Stimulated activated CD4-positive, alpha-beta T cell treated with anti-CD3 and anti-CD28 coated beads, Interleukin-1b, Interleukin-23, amount 100 ng/mL, for 48 hours (primary cell): ENCODE measurements at regions not wholly inside any gene's neighbourhood (a gene's known extent, or its start where the extent isn't known, plus 50 kb on each side); places are given as distances from the start of the nearest gene placed in this dataset.

Experiments used
- DNase-seq: peaks from one replicate; pipeline ENCODE4 v3.0.0-alpha.2; 2020

GRCh38 chr12:30506411-30506810 lies 189.3 kb downstream of the IPO8 start:
- DNase-seq = no peak

- no peak for DNase-seq
Measured at GRCh38 chr12:30501718-30502117, 194.0 kb downstream of the IPO8 start.

DNA sequence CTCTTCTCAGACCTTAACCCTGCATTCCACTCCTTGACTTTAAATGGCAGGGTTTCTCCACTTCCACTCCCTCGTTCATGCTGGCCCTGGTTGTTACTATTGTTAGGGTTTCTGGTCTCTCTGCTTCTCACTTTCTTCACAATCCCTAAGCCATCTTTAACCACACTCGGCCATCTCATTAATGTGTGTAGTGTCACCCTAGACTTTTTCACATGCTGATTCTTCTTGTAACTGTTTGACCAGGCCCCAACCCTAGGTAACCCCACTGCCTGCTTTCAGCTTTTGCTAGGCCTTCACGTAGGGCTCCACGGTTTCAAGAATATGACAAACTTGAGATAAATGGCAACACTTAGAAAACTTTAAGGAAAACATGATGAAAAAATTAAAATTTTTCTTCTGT lies 195.1 kb downstream of the IPO8 start:
- no peak for DNase-seq

GRCh38 chr12:30485230-30485890 lies 210.3 kb downstream of the IPO8 start:
- no peak for DNase-seq

DNA sequence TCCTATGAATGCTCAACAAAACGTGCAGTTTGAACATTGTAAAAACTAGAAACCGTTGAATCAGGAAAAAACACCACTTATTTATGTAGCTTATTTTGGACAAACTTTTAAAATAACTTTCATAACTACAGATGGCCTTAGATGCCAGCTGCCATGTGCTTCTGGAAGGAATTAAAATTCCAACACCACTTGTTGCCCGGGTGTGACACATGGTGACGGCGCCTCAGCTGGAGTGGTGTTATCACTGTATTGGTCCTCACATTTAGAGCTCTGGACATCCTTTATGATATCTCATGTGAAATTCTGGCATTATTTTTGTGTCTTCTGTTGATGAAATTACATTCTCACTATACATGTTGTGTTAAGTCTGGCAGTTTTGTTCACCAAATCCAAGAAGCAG lies 211.0 kb downstream of the IPO8 start:
- no peak for DNase-seq

GRCh38 chr12:30482650-30483049 lies 213.0 kb downstream of the IPO8 start:
- DNase-seq = no peak

DNA sequence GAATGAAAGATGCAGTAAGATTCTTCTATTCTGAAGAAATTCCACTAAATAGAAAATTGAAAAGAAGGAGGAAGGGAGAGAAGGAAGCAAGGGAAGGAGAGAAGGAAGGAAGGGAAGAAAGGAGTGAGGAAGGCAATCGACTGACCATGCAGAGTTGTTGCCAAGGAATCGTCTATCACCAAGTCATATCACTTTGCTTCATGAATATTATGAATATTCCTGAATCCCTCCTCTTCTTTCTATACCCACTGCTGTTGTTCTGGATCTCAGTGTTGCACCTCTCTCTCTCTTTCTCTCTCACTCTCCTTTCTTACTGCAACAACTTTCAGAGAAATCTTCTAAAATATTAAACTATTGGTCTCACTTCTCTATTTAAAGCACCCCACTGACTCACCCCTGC lies 222.4 kb downstream of the IPO8 start:
- no peak for DNase-seq

DNA sequence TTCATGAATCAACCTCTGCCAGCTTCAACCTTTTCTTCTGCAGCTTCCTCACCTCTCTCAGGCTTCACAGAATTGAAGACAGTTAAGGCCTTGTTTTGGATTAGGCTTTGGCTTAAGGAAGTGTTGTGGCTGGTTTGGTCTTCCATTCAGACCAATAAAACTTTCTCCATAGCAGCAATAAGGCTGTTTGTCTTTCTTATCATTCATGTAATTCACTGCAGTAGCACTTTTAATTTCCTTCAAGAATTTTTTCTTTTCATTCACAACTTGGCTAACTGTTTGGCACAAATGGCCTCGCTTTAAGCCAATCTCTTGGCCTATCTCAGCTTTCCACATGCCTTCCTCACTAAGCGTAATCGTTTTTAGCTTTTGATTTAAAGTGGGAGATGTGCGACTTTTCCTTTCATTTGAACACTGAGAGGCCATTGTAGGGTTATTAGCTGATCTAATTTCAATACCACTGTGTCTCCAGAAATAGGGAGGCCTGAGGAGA lies 229.5 kb downstream of the IPO8 start:
- DNase-seq = no peak

- no peak for DNase-seq
Measured at GRCh38 chr12:30463636-30464035, 232.0 kb downstream of the IPO8 start.

DNA sequence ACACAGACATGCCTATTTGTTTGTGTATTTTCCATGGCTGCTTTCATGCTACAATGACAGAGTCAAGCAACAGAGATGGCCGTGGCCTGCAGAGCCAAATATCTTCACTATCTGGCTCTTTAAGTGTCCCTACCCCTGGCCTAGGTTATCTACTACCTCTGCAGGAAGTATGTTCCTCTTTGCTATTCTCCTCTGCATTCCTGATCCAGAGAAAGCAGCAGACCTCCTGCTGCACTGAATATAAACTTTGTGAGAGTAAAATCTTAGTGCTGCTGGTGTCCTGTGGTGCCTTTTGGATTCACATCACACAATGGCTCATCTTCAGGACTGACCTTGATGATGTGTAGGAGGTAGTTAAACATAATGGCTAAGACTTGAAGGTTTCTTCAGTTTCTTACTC lies 233.4 kb downstream of the IPO8 start:
- no peak for DNase-seq

DNA sequence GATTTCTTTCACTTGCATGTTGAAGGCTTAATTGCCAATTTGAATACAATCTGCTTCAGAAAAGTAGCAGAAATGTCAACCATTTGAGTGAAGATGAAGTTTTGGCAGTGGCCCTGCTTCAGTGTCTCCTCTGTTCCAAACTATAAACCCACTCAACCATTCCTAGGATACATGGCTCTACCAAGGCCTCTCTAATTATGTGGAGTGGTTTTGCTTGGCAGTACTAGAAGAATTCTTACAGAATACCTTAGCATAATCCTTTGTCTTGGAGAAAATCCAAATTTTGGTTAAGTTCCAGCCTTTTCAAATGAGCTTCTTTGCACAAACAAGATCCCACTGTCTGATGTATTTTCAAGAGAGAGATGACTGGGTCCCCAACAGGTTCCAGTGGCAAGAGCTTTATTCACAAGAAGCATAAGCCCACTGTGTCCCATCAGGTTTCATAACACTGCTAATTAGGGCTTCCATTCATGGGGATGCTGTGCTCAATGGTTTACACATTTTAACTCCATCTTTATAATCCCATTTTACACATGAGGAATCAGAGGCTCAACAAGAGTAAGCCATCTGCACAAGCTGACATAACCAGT lies 234.5 kb downstream of the IPO8 start:
- DNase-seq = no peak

DNA sequence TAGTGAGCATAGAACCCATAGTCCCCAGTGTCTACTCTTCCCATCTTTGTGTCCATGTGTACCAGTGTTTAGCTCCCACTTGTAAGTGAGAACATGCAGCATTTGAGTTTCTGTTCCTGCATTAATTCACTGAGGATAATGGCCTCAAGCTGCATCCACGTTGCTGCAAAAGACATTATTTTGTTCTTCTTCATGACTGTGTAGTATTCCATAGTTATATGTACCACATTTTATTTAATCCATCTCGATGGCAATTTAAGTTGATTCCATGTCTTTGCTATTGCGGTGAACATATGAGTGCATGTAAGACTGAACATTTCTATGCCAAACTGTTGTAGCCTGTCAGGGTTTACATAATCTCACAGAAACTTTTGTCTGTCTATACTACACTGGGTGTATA lies 237.2 kb downstream of the IPO8 start:
- DNase-seq = no peak

DNA sequence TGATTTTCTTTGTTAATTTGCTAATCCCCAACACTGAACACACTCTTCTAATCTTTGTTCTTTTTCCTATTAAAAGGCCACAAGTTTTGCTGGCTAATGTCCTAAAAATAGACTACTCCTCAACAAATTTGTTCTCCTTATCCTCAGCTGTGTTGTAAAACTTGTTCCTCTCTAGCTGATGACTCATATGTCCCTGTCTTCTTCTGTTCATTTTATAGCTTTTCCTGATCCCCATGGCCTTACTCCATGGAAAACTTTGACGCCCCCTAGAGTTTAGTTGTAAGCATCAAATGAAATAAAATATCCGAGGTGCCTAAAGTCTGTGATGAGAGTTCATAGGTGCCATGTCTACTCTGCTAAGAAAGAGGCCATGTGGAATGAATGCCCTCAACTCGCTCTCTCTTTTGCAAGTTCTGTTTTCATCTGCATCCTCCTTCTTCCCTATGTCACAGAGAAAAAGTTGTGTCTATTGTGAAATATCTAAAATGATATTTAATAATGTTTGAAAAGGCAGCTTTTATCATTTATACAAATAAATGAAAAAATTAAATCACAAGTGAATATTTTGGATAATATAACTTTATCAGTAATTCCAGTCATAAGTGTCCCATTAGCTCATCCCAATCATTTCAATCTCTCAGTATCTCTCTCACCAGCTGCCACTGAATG lies 237.9 kb downstream of the IPO8 start:
- no peak for DNase-seq

GRCh38 chr12:30450872-30451271 lies 244.8 kb downstream of the IPO8 start:
- no peak for DNase-seq

DNA sequence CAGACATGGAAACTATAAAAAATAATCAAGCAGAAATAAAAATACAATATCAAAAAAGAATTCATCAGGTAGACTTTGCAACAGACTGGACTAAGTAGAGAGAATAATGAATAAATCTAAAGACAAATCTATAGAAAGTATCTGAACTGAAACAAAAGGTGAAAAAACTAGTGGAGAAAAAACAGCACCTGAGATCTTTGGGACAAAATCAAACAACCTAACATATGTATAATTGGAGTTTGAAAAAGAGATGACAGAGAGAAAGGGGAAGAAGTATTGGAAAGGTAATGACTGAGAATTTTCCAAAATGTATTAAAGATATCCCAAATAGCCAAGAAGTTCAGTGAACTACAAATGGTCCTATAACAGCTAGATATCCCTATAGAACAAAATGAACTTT lies 245.4 kb downstream of the IPO8 start:
- no peak for DNase-seq

GRCh38 chr12:30448038-30448437 lies 247.6 kb downstream of the IPO8 start:
- DNase-seq = no peak

- DNase-seq = no peak
Measured at GRCh38 chr12:30447061-30447750, 248.5 kb downstream of the IPO8 start.

DNA sequence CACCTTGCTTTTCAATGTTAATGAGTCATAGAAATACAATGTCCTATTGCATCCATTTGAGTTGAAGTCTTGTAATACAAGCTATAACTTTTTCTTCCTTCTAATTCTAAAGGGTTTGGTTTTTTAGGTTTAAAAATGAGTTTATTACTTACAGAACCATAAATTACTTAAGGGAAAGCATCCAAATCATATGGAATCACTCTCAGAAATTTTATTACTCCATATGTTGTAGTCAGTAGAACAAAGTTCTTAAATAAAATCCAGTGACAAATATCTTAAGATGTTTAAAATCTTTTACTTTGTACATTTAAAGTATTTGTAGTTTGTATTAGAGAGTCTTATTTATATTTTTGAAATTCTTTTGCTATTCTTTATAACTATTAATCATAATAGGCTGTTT lies 253.2 kb downstream of the IPO8 start:
- DNase-seq = no peak

DNA sequence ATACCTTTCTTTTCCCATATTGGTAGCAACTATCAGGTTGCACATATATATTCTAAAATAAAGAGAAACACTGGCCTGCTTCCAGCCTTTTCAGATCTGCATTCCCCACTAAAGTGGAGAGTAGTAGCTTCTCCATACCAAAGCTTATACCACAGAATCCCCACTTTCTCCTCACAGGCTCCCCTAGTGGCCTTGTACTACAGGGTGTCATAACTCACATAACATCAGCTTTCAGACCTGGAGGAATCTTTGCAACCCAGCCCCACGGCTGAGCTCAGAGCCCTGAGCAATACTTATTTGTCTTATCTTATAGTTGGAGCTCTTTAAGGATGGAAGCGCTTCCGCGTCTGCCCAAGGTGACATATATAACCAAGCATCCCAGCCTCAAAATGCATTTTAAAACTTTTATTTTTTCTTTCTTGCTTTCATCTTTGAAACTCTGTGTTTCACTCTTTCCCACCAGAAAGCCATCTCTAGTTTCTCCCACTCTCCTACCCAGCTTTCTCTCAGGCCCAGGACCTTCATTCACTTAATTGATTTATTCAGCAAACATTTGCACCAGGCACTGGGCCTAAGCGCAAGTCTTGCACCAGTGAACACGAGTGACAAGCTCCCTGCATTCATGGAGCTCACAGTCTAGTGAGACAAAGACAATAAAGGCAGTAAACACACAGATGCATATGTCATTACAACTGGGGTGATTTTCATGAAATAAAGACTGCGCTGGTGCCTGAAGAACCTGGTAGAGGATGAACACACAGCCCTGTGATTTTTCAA lies 254.7 kb downstream of the IPO8 start:
- DNase-seq = no peak

- DNase-seq = no peak
Measured at GRCh38 chr12:30439201-30439600, 256.5 kb downstream of the IPO8 start.

GRCh38 chr12:30438601-30439041 lies 257.0 kb downstream of the IPO8 start:
- DNase-seq = no peak

DNA sequence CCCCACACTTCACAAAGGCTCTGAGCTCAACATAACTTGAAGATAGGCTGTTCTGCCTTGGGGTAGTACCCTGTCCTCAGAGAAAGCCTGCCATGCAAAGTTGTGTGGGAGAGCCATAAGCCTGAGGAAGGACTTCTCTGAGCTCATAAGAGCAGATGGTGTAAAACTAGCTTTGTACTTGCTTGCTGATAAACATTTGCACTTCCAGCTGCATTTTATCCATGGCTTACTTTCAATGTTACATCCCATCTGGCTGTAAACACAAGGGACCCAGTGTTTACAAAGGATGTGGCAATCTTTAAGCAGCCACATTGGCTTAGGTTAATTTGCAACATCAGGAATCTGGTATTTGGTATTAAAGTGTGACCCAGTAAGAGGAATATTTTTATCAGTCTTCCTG lies 258.1 kb downstream of the IPO8 start:
- no peak for DNase-seq

GRCh38 chr12:30437044-30437443 lies 258.6 kb downstream of the IPO8 start:
- DNase-seq = no peak
